HG03378 (cell line): ENCODE measurements at regions not wholly inside any gene's neighbourhood (a gene's known extent, or its start where the extent isn't known, plus 50 kb on each side); places are given as distances from the start of the nearest gene placed in this dataset.

ENCODE experiments used
- ATAC-seq: cut with Tn5 transposase; IDR thresholded peaks from one replicate; pipeline ENCODE4 v1.9.1; 2021; ENCODE audit warnings: mild to moderate bottlenecking, moderate library complexity; ENCODE audit not compliant: unreplicated experiment

DNA sequence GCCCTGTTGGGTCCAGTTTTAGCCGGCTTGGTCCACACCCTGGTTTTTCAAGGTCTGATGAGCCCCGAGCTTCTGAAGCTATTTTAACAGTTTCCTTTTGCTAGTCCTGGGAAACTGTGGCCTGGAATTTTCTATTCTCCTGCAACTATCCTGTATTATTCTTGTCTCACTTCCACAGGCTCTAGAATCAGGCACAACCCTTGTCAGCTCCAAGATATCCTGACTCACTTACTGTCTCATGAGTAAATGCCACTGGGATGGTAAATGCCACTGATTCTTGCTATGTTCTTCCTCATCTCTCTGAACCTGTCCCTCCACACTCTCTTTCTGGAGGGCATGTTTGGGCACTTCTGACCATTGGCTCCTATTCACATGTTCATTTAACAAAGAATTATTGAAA lies 611.5 kb upstream of the IGFBP3 start:
- no peak for ATAC-seq

DNA sequence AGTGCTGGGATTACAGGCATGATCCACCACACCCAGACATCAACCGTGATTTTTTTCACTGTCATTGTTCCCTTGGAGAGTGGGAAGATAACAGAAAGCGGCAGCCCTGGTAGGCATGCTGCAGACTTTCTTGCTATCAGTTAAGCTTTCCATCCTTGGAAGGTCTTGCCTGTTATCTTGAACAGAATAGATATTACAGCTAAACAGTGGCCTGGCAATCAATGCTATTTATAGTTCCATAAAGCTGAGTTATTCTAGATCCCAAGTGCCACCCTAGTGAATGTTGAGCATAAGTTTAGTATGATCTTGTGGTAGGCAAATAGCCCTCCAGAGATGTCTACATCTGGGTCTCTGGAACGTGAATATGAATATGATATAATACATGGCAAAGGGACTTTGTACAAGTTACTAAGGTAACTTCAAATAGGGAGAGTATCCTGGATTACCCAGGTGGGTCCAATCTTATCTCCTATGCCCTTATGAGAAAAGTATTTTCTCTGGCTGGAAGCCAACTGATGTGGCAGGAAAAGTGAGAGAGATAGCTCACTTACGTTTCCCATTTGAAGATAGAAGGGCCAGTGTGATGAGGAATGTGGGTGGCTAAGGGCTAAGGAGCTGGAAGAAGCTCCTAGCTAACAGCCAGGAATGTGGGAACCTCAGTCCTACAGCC lies 609.1 kb upstream of the IGFBP3 start:
- no peak for ATAC-seq

DNA sequence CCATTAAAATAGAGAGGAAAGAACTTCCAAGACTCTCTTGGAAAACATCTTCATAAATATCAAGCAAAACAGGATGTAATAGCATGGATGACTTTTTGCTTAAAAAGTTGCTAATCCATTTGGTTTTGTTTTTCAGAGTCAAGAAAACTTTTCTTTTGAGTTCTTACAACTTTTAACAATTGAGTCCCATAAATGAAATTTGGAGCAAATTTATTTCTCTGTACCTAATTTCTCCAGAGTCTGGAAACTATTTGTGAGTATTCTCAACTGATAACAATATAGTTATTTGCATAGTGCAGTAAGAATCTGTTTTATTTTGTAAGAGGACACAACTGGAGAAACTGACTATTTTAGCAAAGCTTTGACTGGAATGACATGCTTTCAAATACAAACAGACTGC lies 606.3 kb upstream of the IGFBP3 start:
- ATAC-seq, result no peak

DNA sequence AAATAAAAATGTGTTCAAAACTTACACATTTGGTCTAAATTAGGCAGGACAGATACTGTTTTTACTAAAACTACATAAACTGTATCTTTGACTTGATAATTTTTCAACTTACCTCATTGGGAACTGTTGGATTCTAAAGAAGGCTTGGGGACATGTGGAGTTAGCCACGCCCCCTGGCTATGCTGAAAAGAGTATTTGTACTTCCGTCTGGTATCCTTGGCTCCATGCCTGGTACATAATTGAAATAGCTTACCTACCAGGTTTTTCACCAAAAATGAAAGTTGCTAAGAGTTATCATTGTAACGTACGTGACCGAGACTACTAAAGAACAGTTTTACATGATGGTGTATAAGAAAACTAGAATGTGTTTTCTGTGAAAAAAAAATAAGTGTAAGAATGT lies 604.8 kb upstream of the IGFBP3 start:
- ATAC-seq, result no peak

DNA sequence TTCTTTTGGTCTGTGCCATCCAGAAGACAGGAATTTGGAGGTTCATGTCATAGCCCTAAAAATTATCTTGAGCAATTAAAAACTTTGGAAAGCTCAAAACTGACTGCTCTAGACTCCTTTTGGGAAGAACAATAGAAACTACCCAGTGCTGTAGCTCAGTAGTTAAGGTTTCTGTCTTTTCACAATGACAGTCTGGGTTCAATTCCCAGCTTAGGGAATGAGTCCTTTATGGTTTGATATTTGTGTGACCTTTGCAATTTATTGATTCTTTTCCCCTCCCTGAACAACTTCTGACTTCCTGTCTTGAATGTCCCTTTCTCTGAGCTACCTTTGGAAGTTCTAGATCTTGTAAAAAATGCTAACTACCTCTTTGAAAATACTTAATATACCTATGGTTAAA lies 603.3 kb upstream of the IGFBP3 start:
- no peak for ATAC-seq

DNA sequence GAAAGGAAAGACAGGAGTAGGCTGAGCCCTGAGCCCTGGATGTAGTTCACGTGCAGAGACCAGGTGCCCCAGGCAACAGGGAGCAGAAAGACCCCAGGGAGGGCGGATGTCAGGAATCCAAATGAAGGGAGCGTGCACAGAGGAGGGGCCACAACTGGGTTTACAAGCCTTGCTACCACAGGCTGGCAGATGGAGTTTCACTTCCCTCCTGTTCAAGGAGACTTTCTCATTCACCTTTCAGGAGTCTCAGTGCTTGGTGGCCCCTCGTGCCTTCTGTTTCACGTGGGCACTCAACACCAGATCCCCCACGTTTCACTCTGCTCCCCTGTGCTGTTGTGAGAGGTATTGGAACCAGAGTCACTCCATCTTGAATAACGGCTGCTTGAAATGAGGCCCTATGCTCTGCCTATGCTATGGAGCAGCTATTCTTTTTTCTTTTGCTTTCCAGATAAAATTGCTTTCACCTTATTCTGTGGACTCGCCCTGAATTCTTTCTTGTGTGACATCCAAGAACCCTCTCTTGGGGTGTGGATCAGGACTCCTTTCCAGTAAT lies 601.4 kb upstream of the IGFBP3 start:
- ATAC-seq, result no peak

DNA sequence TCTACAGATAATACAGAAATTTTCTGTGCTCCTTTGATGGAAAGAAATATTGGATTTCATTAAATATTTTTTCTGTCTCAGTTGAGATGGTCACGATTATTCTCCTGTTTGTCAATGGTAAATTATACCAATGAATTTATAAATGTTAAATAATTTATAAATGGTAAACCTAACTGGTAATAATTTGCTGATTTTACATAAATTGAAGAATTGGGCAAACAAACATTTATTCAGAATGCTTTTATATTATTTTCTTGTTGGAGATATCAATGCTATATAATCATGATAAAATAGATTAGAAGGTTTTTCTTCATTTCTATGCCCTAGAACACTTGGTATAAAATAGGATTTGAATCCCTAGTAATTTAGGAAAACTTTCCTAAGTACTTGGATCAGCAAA lies 597.6 kb upstream of the IGFBP3 start:
- no peak for ATAC-seq

DNA sequence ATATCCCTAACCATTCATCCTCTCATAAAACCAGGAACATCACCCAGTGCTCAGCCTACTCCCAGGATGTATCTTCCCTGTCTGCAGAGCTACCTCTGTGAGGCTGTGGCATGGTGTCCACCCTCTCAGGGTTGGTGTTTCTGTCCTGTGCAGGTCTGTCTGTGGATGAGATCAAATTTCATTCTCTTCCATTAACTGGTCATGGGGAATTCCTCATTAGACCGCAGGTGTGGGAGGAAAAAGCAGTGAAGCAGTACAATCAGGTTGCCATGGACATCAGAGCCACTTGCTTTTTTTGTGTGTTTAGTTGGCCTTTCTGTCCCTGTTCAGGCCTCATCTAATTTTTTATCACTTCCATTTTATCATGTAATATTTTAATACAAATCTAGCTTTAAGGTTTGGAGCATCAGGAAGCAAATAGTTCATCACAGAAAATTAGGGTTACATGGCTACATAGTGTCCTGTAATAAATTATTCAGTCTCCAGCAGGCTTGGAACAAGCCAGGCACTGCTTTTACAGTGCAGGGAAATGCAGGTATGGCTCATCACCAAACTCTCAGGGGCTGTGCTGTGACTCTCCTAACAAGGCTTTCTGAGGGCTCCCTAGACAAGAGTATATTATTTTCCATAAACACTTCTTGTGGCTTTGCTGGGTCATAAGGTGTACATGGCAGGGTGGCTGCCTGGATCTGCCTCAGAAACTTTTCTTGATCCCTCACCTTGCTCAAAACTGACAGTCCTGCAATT lies 594.9 kb upstream of the IGFBP3 start:
- no peak for ATAC-seq

DNA sequence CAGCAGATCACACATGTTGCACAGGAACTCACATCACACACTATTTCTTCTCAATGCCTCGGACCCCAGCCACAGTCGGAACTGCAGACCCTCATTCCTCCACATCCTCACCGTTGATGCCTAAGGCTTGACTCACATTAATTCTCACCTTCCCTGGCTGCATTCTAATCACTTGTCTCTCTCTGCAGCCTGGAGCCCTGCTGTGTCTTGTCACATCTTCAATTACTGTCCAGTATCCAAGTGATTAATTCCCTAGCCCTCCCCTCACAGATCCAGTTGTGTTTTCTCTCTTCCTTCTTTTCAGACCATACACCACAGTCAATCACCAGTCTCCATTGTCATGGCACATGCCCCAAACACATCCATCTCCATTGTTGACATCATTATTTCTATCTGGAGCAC lies 592.4 kb upstream of the IGFBP3 start:
- ATAC-seq, result no peak

DNA sequence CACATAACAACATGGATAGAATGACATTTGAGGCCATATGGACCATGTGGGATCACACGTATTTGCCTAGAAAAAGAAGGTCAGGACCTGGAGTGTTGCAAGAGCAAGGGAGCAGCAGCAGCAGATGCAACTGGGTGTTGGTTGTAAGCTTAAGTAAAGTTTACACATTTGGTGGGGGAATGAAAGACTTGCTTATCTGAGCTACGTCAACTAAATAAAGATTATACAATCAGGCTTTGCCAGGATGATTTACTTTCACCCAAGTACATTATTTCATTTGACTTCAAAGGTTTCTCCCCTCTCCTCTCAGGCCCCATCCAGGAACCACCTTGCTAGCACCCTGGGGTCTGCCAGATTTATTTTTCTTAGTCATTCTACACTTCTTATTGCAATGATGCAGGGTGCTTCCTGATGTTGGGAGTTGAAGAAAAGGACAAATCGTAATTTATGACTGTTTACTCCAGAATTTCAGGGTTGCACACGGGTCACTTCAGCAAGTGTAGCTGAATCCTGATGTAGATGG lies 591.9 kb upstream of the IGFBP3 start:
- no peak for ATAC-seq

DNA sequence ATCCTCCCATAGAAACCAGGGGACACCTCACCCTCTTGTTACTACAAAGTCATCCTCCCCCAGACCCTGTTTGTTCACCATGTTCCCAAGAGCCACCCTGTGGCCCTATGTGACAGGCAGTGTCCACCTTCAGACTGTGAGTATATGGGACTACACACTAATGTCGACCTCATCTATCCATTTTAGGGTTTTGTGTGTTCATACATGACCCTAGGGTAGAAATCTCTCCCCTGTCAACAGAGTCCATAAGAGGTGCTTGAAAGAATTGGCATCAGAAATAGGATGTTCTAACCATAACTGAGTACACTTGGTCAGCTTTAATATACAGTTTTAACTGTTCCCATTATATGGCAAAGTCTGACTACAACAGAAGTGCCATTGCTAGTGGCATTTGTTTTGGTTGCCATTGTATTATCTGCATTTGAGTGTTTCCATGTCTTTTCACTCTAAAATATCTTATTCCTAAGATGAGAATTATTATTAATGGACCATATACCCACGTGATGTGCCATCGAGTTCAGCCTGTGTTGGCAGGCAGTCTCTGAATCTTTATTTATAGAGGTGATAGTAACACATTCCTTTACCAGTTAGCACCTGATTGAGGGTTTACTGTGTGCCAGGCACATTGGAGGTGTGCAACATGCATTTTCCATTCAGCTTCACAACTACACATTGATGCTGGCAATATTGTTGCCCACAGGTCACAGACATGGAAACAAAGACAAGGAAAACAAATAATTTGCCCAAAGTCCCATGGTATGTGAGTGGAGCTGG lies 590.6 kb upstream of the IGFBP3 start:
- ATAC-seq, result no peak

DNA sequence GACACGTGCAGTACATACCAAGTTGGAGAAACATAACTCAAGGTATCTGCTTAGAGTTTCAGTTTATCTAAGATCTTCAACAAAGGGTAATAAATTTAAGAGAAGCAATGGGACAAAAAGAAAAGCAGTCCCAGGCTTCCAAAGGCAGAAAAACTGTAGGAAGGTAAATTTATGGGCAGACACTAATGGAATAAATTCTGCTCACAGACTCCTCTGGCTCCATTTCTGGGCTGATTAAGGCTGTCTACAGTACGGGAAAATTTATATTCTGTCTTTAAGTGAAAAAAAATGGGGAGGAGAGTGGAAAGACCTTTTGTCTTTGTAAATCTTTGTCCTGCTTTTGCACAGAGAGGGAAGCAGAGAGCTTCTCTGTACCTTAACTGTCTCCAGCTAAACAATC lies 587.5 kb upstream of the IGFBP3 start:
- no peak for ATAC-seq

DNA sequence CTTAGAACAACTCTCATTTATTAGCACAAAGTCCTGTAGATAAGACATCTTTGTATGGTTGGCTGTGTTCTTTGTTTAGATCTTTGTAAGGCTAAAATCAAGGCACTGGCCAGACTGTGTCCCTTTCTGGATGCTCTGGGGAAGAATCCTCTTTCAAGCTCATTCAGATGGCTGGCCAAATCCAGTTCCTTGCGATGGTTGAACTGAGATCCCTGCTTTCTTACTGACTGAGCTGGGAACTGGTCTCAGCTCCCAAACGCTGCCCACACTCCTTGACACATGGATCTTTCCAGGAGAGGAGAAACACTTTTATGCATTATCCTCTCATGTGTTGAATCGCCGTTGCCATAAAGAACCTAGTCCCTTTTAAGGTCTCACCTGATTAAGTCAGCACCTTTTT lies 586.5 kb upstream of the IGFBP3 start:
- no peak for ATAC-seq

DNA sequence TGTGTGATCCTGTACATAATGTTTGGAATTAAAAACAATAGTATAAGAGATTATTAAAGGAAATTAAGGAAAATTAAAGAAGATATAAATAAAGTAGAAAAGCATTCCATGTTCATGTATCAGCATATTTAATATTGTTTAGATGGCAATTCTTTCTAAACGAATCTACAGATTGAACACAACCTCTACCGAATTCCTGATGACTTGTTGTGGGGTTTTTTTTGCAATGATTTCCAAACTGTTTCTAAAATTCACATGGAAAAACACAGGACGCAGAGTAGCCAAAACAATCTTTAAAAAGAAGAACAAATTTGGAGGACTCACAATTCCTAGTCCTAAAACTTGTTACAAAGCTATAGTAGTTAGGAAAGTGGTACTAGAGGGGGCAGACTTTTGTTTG lies 573.4 kb upstream of the IGFBP3 start:
- no peak for ATAC-seq

DNA sequence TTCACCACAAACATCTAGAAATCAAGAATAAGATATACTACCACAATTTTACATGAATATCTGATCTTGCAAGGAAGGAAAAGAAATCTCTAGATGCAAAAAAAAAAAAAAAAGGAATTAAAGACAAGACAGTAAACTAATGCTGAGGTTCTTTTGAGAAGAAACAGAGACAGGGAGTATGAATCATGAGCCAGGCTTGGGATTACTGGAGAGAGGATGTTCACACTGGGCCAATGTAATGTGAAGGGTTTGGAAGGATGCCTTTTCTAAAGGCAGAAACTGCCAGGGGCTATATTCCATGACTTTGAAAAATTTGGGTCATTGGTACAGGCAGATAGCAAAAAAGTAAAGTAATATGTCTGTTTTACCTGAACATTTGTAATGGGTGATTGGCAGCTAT lies 573.0 kb upstream of the IGFBP3 start:
- no peak for ATAC-seq

DNA sequence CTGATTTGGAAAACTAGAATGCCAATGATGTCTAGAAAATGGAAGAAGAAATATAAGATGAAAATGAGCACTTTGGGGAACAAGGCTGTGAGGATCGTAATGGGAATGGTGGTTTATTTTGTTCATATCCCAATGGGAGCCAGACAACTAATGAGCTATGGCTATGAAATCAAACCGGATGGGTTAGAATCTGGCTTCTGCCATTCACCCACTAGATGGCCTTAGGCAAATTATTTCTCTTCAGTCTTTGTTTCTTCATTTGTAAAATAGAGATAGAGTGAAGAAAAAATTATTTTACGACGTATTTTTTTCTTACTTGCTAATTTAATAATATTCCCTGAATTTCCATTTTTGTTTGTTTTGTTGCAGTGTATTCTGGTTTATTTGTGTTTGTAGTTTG lies 572.1 kb upstream of the IGFBP3 start:
- no peak for ATAC-seq

DNA sequence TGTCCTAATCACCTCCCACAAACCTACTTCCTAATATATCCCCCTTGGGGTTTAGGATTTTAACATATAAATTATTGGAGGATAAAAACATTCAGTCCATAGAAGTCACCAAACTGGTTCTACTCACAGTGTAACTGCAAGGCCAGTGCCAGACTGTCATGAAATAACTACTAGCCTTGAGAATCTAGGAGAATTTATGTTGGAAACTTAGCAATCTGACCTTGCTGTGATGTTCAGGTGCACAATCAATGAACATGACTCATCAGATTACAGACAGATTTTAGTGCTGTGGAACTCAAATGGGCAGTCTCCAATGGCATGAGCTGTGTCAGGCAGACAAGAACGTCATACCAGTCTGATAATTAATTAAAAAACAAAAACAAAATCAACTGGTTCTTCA lies 571.4 kb upstream of the IGFBP3 start:
- ATAC-seq, result no peak

DNA sequence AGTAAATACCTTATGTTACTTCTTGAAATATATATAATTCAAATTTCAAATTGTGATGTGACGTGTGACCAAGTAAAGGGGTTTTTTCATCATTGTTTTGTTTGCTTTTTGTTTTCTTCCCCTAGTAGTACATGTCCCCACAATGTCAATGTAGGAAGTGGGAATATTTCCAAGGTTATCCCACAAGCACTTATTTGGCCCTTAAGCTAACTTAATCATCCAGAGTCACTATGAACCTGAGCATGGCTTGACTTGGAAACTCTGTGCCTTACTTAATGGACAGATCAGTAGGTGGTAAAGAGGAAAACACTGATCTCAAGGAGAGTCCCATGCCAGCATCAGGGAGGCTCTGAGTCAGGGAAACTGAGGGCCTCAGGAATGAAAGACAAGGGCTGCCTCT lies 569.3 kb upstream of the IGFBP3 start:
- no peak for ATAC-seq

DNA sequence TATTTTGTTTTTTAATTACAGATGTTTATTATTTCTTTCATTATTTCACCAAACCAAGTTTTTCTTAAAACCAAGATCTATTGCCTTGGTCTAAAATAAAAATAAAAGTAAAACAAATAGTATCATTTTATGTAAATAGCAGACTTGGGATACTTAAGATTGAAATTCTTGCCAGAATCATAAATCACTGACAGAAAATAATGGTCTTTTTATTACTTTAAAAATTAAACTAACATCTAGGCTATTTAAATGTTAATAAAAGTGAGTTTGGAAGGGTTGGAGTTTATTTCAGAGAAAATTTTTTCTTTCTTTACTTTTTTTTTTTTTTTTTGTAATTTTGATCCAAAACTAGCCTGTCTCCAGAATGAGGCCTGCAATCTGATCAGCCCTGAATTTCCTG lies 568.0 kb upstream of the IGFBP3 start:
- no peak for ATAC-seq

DNA sequence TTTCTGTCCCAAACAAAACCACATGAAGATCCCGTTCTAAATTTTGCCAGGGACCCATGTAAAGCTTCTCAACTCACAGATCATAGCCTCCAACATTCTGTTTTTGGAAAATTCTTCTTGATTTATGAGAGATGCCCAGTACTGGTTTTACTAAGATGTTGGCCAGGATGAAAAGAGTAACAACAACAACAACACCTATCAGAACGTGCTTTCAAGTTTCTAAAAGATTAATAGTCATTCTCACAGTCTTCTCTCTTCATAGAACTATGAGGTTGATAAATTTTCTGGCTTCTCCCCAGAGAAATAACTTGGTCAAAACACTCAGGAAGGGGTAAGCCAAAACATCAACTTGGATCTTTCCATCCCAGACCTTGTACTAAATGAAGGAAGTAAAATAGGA lies 567.5 kb upstream of the IGFBP3 start:
- no peak for ATAC-seq
